HepG2 (cell line): ENCODE measurements at regions not wholly inside any gene's neighbourhood (a gene's known extent, or its start where the extent isn't known, plus 50 kb on each side); places are given as distances from the start of the nearest gene placed in this dataset.

Experiments
- ATF7-NPFF ChIP-seq: sonication (generic); formaldehyde crosslinking; IDR thresholded peaks from 2 replicates; pipeline ENCODE4 v1.8.1; 2023; ENCODE audit warnings: mild to moderate bottlenecking, low read depth, missing genetic modification reagents, moderate library complexity
- HNRNPL ChIP-seq: fragments of 200-400 bp; formaldehyde crosslinking; IDR thresholded peaks from 2 replicates; pipeline ENCODE4 v1.6.1; 2017; ENCODE audit warnings: mild to moderate bottlenecking, low read depth, low read length
- JUND ChIP-seq: sonication (generic); formaldehyde crosslinking; IDR thresholded peaks from 2 replicates; pipeline ENCODE4 v1.8.0; 2022; ENCODE audit warnings: mild to moderate bottlenecking, missing genetic modification reagents
- KDM5A ChIP-seq: fragments of 200-600 bp; sonication (generic); IDR thresholded peaks from 2 replicates; pipeline ENCODE4 v1.7.0; 2018; ENCODE audit warnings: antibody characterized with exemption, mild to moderate bottlenecking, low read length, borderline replicate concordance
- SMAD1 ChIP-seq: sonication (generic); formaldehyde crosslinking; IDR thresholded peaks from 2 replicates; pipeline ENCODE4 v1.4.0; 2020; ENCODE audit warnings: missing genetic modification reagents, low read depth, mild to moderate bottlenecking, borderline replicate concordance
- ZNF354B ChIP-seq: sonication (generic); formaldehyde crosslinking; IDR thresholded peaks from 2 replicates; pipeline ENCODE4 v1.8.0; 2022; ENCODE audit warnings: mild to moderate bottlenecking, missing genetic modification reagents
- ZNF709 ChIP-seq: sonication (generic); formaldehyde crosslinking; IDR thresholded peaks from 2 replicates; pipeline ENCODE4 v1.5.0; 2020; ENCODE audit warnings: mild to moderate bottlenecking, missing genetic modification reagents
- ZNF790 ChIP-seq: sonication (generic); formaldehyde crosslinking; IDR thresholded peaks from 2 replicates; pipeline ENCODE4 v1.8.0; 2022; ENCODE audit warnings: missing genetic modification reagents, mild to moderate bottlenecking, borderline replicate concordance
- ZNF883 ChIP-seq: sonication (generic); formaldehyde crosslinking; IDR thresholded peaks from 2 replicates; pipeline ENCODE4 v1.5.1; 2020; ENCODE audit warnings: mild to moderate bottlenecking, missing genetic modification reagents; ENCODE audit errors: not compliant biosample characterization
- ZNF891 ChIP-seq: sonication (generic); formaldehyde crosslinking; IDR thresholded peaks from 2 replicates; pipeline ENCODE4 v1.5.0; 2020; ENCODE audit warnings: mild to moderate bottlenecking, missing genetic modification reagents
- TF ChIP-seq, protein P1 (sequence below): sonication (generic); formaldehyde crosslinking; IDR thresholded peaks from 2 replicates; pipeline ENCODE4 v1.5.0; 2020; ENCODE audit warnings: mild to moderate bottlenecking, missing genetic modification reagents
- TF ChIP-seq, protein P2 (sequence below): sonication (generic); formaldehyde crosslinking; IDR thresholded peaks from 2 replicates; pipeline ENCODE4 v1.4.0; 2020; ENCODE audit warnings: missing genetic modification reagents
- TF ChIP-seq, protein P3 (sequence below): sonication (generic); formaldehyde crosslinking; IDR thresholded peaks from 2 replicates; pipeline ENCODE4 v1.8.1; 2023; ENCODE audit warnings: missing genetic modification reagents, inconsistent platforms, borderline replicate concordance

DNA sequence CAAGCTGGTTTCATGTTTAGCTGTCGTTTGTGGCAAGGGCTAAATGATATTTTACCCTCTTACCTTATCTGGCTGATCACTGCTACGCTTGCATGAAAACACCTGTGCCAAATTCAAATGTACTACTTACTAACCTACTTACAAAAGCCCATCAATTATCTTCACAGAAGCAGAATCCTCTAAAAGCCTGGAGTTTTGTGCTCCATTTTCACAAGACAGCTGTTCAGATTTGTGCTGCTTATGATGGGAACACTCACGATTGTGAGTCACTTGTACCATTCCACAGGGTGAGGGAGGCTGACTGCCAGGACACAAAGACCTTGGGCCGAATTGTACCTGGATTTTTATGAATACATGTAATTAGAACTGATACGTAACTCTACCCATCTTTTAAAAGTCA is 245.0 kb upstream of the NPY start (continued):
- TF ChIP-seq, protein P1, sequence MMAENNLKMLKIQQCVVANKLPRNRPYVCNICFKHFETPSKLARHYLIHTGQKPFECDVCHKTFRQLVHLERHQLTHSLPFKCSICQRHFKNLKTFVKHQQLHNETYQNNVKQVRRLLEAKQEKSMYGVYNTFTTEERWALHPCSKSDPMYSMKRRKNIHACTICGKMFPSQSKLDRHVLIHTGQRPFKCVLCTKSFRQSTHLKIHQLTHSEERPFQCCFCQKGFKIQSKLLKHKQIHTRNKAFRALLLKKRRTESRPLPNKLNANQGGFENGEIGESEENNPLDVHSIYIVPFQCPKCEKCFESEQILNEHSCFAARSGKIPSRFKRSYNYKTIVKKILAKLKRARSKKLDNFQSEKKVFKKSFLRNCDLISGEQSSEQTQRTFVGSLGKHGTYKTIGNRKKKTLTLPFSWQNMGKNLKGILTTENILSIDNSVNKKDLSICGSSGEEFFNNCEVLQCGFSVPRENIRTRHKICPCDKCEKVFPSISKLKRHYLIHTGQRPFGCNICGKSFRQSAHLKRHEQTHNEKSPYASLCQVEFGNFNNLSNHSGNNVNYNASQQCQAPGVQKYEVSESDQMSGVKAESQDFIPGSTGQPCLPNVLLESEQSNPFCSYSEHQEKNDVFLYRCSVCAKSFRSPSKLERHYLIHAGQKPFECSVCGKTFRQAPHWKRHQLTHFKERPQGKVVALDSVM: no peak
- TF ChIP-seq, protein P2, sequence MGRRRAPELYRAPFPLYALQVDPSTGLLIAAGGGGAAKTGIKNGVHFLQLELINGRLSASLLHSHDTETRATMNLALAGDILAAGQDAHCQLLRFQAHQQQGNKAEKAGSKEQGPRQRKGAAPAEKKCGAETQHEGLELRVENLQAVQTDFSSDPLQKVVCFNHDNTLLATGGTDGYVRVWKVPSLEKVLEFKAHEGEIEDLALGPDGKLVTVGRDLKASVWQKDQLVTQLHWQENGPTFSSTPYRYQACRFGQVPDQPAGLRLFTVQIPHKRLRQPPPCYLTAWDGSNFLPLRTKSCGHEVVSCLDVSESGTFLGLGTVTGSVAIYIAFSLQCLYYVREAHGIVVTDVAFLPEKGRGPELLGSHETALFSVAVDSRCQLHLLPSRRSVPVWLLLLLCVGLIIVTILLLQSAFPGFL (CRISPR knock-in tag): no peak
- TF ChIP-seq ZNF883 (CRISPR knock-in tag) (no peak), JUND (CRISPR knock-in tag) (no peak), SMAD1 (no peak), ZNF891 (CRISPR knock-in tag) (no peak), ATF7-NPFF (no peak), KDM5A (no peak), ZNF354B (no peak), HNRNPL (no peak), ZNF790 (no peak), ZNF709 (CRISPR knock-in tag) (no peak)
- TF ChIP-seq, protein P3, sequence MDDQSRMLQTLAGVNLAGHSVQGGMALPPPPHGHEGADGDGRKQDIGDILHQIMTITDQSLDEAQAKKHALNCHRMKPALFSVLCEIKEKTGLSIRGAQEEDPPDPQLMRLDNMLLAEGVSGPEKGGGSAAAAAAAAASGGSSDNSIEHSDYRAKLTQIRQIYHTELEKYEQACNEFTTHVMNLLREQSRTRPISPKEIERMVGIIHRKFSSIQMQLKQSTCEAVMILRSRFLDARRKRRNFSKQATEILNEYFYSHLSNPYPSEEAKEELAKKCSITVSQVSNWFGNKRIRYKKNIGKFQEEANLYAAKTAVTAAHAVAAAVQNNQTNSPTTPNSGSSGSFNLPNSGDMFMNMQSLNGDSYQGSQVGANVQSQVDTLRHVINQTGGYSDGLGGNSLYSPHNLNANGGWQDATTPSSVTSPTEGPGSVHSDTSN (CRISPR knock-in tag): no peak
